OCI-M1 (cell line): ENCODE measurements at regions not wholly inside any gene's neighbourhood (a gene's known extent, or its start where the extent isn't known, plus 50 kb on each side); places are given as distances from the start of the nearest gene placed in this dataset.
A peak's percentile ranks its signal among the peaks of the same experiment; 100 is the strongest.
"Not testable (repeated sequence)": the region's sequence is repeated elsewhere in the genome, so short reads cannot be mapped to it uniquely, and the experiment has no call there.

Experiments
- DNase-seq: peaks from one replicate; lab custom pipeline; 2025; lab: John Stamatoyannopoulos, UW

GRCh38 chr3:10703875-10704274, 112.2 kb upstream of the SLC6A11 start:
- peak; percentile 33 for DNase-seq

GRCh38 chr3:10706156-10706739, 109.8 kb upstream of the SLC6A11 start:
- no peak for DNase-seq

- DNase-seq: no peak
Measured at GRCh38 chr3:10706740-10707399, 109.2 kb upstream of the SLC6A11 start.

GRCh38 chr3:10707400-10708215, 108.4 kb upstream of the SLC6A11 start:
- no peak for DNase-seq

- no peak for DNase-seq
Measured at GRCh38 chr3:10708216-10708893, 107.7 kb upstream of the SLC6A11 start.

GRCh38 chr3:10709110-10709781, 106.8 kb upstream of the SLC6A11 start:
- no peak for DNase-seq

- no peak for DNase-seq
Measured at GRCh38 chr3:10712121-10712520, 103.9 kb upstream of the SLC6A11 start.

- DNase-seq: no peak
Measured at GRCh38 chr3:10713656-10714055, 102.4 kb upstream of the SLC6A11 start.

- DNase-seq: no peak
Measured at GRCh38 chr3:10715886-10716285, 100.1 kb upstream of the SLC6A11 start.

- DNase-seq: no peak
Measured at GRCh38 chr3:10716964-10717363, 99.1 kb upstream of the SLC6A11 start.

- no peak for DNase-seq
Measured at GRCh38 chr3:10717756-10718155, 98.3 kb upstream of the SLC6A11 start.

GRCh38 chr3:10721101-10721500, 94.9 kb upstream of the SLC6A11 start:
- no peak for DNase-seq

- no peak for DNase-seq
Measured at GRCh38 chr3:10722911-10723310, 93.1 kb upstream of the SLC6A11 start.

GRCh38 chr3:10723991-10724390, 92.0 kb upstream of the SLC6A11 start:
- no peak for DNase-seq

- DNase-seq: no peak
Measured at GRCh38 chr3:10725067-10725466, 91.0 kb upstream of the SLC6A11 start.

- DNase-seq: no peak
Measured at GRCh38 chr3:10725846-10726245, 90.2 kb upstream of the SLC6A11 start.

GRCh38 chr3:10726787-10727186, 89.2 kb upstream of the SLC6A11 start:
- DNase-seq: no peak

- no peak for DNase-seq
Measured at GRCh38 chr3:10729439-10729838, 86.6 kb upstream of the SLC6A11 start.

GRCh38 chr3:10732292-10732691, 83.7 kb upstream of the SLC6A11 start:
- DNase-seq: no peak

- no peak for DNase-seq
Measured at GRCh38 chr3:10733297-10733696, 82.7 kb upstream of the SLC6A11 start.

- DNase-seq: not testable (repeated sequence)
Measured at GRCh38 chr3:10736444-10736843, 79.6 kb upstream of the SLC6A11 start.

GRCh38 chr3:10737785-10738184, 78.2 kb upstream of the SLC6A11 start:
- no peak for DNase-seq
